ENCODE measurements at regions not wholly inside any gene's neighbourhood (a gene's known extent, or its start where the extent isn't known, plus 50 kb on each side); places are given as distances from the start of the nearest gene placed in this dataset.

- TF ChIP-seq CTCF (IDR thresholded peaks at IDR 0.05) (no peak), POLR2AphosphoS5 (IDR thresholded peaks at IDR 0.05) (no peak)
These were observed 75.9 kb upstream of the LEF1 start for GRCh38 chr4:108244606-108245005.
